PC-3 (cell line): ENCODE measurements at regions not wholly inside any gene's neighbourhood (a gene's known extent, or its start where the extent isn't known, plus 50 kb on each side); places are given as distances from the start of the nearest gene placed in this dataset.

Experiments
- EZH2phosphoT487 ChIP-seq: fragments of 300-600 bp; sonication (generic); IDR thresholded peaks from 2 replicates; pipeline ENCODE4 v1.6.1; 2018; ENCODE audit warnings: mild to moderate bottlenecking, antibody characterized with exemption, low read length, borderline replicate concordance
- TF ChIP-seq, protein P1 (sequence below): fragments of 300-600 bp; sonication (generic); conservative IDR thresholded peaks from 2 replicates; pipeline ENCODE4 v1.5.1; 2017; ENCODE audit warnings: antibody characterized with exemption, low read depth, mild to moderate bottlenecking, low read length

DNA sequence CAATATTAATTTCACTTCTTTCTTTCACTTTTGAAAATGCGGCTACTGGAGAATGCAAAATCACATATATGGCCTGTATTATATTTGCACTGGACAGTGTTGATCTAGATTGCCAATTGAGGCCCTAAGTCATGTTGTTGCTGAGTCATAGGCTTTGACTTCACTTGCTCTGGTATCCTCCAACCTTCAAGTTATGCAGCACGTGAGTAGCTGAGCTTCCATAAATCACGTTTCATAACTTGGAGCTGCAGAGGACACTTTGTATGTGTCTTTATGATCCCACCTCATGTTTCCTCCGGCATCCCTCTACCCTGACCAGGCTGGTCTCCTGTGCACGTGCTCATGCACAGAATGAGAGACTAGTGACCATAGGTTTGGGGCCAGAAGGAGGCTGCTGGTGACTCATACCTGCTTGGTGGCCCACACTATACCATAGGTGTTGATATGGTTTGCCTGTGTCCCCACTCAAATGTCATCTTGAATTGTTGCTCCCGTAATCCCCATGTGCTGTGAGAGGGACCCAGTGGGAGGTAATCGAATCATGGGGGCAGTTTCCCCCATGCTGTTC is 103.0 kb upstream of the TSPAN2 start:
- TF ChIP-seq, protein P1, sequence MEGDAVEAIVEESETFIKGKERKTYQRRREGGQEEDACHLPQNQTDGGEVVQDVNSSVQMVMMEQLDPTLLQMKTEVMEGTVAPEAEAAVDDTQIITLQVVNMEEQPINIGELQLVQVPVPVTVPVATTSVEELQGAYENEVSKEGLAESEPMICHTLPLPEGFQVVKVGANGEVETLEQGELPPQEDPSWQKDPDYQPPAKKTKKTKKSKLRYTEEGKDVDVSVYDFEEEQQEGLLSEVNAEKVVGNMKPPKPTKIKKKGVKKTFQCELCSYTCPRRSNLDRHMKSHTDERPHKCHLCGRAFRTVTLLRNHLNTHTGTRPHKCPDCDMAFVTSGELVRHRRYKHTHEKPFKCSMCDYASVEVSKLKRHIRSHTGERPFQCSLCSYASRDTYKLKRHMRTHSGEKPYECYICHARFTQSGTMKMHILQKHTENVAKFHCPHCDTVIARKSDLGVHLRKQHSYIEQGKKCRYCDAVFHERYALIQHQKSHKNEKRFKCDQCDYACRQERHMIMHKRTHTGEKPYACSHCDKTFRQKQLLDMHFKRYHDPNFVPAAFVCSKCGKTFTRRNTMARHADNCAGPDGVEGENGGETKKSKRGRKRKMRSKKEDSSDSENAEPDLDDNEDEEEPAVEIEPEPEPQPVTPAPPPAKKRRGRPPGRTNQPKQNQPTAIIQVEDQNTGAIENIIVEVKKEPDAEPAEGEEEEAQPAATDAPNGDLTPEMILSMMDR: no peak
- TF ChIP-seq EZH2phosphoT487: no peak
